ENCODE measurements at regions not wholly inside any gene's neighbourhood (a gene's known extent, or its start where the extent isn't known, plus 50 kb on each side); places are given as distances from the start of the nearest gene placed in this dataset.

GRCh38 chr20:22722811-22723210 is 138.4 kb upstream of the FOXA2 start:
- TF ChIP-seq CTCF (IDR thresholded peaks at IDR 0.05; ENCODE audit: insufficient read depth, low read length, poor library complexity, severe bottlenecking) = no peak
- no peak for TF ChIP-seq EZH2phosphoT487 (conservative IDR thresholded peaks at IDR 0.05; ENCODE audit: low read length)

Measured in SU-DHL-6 (cell line).